CD4-positive, CD25-positive, alpha-beta regulatory T cell (primary cell): ENCODE measurements at regions not wholly inside any gene's neighbourhood (a gene's known extent, or its start where the extent isn't known, plus 50 kb on each side); places are given as distances from the start of the nearest gene placed in this dataset.
A peak's percentile ranks its signal among the peaks of the same experiment; 100 is the strongest.
"Not testable (repeated sequence)": the region's sequence is repeated elsewhere in the genome, so short reads cannot be mapped to it uniquely, and the experiment has no call there.

Experiments
- ATAC-seq, 2 donors: fragments of 150-1000 bp; cut with Tn5 transposase; one replicate each; pipeline ENCODE4 v1.10.0; 2021; ENCODE audit warnings: low read depth in 2 of 2, moderate number of reproducible peaks in 2 of 2, moderate library complexity in 1 of 2
- DNase-seq, 3 donors: peaks; one replicate each; pipeline versions ENCODE4 v3.0.0 to v3.0.0-alpha.2; 2012 to 2022; ENCODE audit warnings: mixed read lengths in 1 of 3
- H3K27ac ChIP-seq: one replicate; pipeline ENCODE4 v1.7.0; 2013; ENCODE audit warnings: mild to moderate bottlenecking, low read length; ENCODE audit not compliant: insufficient read depth, poor library complexity, severe bottlenecking
- H3K27me3 ChIP-seq: one replicate; pipeline ENCODE4 v1.7.0; 2013; ENCODE audit warnings: low read length; ENCODE audit not compliant: control insufficient read depth, insufficient read depth
- H3K36me3 ChIP-seq: one replicate; pipeline ENCODE4 v1.7.0; 2013; ENCODE audit warnings: mild to moderate bottlenecking, low read length, moderate library complexity; ENCODE audit not compliant: control insufficient read depth, insufficient read depth
- H3K4me1 ChIP-seq: 2 replicates; pipeline ENCODE4 v1.7.0; 2013; ENCODE audit warnings: mild to moderate bottlenecking, low read length; ENCODE audit not compliant: insufficient read depth, control insufficient read depth, poor library complexity, severe bottlenecking
- H3K4me3 ChIP-seq: one replicate; pipeline ENCODE4 v1.7.0; 2013; ENCODE audit warnings: low read depth, mild to moderate bottlenecking, low read length, moderate library complexity
- H3K9me3 ChIP-seq, 2 experiments: 1 replicate in 1 of 2; 2 replicates in 1 of 2; pipeline ENCODE4 v1.7.0; 2013; ENCODE audit warnings: low read length in 2 of 2, mild to moderate bottlenecking in 1 of 2, moderate library complexity in 1 of 2; ENCODE audit not compliant: control insufficient read depth in 2 of 2
- H3K27ac Mint-ChIP-seq, 3 donors: one replicate each; pipeline ENCODE4 v1.8.0; 2020 to 2022; ENCODE audit warnings: mild to moderate bottlenecking in 3 of 3, mixed read lengths in 3 of 3, moderate library complexity in 2 of 3
- H3K27me3 Mint-ChIP-seq: one replicate; pipeline ENCODE4 v1.8.0; 2022; ENCODE audit warnings: mild to moderate bottlenecking, mixed read lengths
- H3K36me3 Mint-ChIP-seq: one replicate; pipeline ENCODE4 v1.8.0; 2020; ENCODE audit warnings: mixed read lengths
- H3K4me1 Mint-ChIP-seq, 4 donors: one replicate each; pipeline ENCODE4 v1.8.0; 2020 to 2022; ENCODE audit warnings: mixed read lengths in 4 of 4, mild to moderate bottlenecking in 1 of 4
- H3K4me3 Mint-ChIP-seq, 4 donors: one replicate each; pipeline ENCODE4 v1.8.0; 2020 to 2022; ENCODE audit warnings: mild to moderate bottlenecking in 4 of 4, mixed read lengths in 4 of 4, moderate library complexity in 3 of 4
- H3K9me3 Mint-ChIP-seq, 7 donors: one replicate each; pipeline ENCODE4 v1.8.0; 2020 to 2022; ENCODE audit warnings: mixed read lengths in 7 of 7, mild to moderate bottlenecking in 3 of 7, moderate library complexity in 2 of 7

GRCh38 chr3:198112031-198112430 is 152.0 kb downstream of the LMLN start:
- H3K27ac Mint-ChIP-seq: no peak overlapping the region

GRCh38 chr3:198113206-198114053 is 153.4 kb downstream of the LMLN start:
- no peaks in the 10 kb centered on the region for H3K36me3 ChIP-seq
- H3K27me3 ChIP-seq: peaks cover 31% of the 10 kb centered on the region
- H3K27me3 Mint-ChIP-seq: peaks cover 61% of the 10 kb centered on the region
- H3K27ac ChIP-seq: no peak overlapping the region
- ATAC-seq: no peak
- peak in 1 of 3 donors; percentile 14 for DNase-seq
- H3K36me3 Mint-ChIP-seq: peaks cover 6% of the 10 kb centered on the region
- no peak overlapping the region for H3K4me3 ChIP-seq
- peaks cover 9 to 13% of the 10 kb centered on the region in 2 experiments for H3K9me3 ChIP-seq
- H3K4me3 Mint-ChIP-seq: peak overlapping the region in 1 of 4 donors; percentile 49
- H3K4me1 ChIP-seq: peaks cover 5% of the 10 kb centered on the region
- peaks cover 0 to 9% (median 3%) of the 10 kb centered on the region in 4 donors for H3K4me1 Mint-ChIP-seq
- H3K27ac Mint-ChIP-seq: peak overlapping the region in 1 of 3 donors; percentile 5
- peaks cover 0 to 29% (median 5%) of the 10 kb centered on the region in 7 donors for H3K9me3 Mint-ChIP-seq

More at GRCh38 chr3:198112031-198112430, 152.0 kb downstream of the LMLN start:
- H3K4me3 ChIP-seq: no peak overlapping the region
- peaks cover 5% of the 10 kb centered on the region for H3K4me1 ChIP-seq
- H3K36me3 ChIP-seq: no peaks in the 10 kb centered on the region
- H3K9me3 ChIP-seq: peaks cover 9 to 13% of the 10 kb centered on the region in 2 experiments
- Mint-ChIP-seq H3K27me3 (peaks cover 57% of the 10 kb centered on the region), H3K36me3 (peaks cover 6% of the 10 kb centered on the region), H3K9me3 (peaks cover 0 to 35% (median 5%) of the 10 kb centered on the region in 7 donors), H3K4me1 (peaks cover 0 to 14% (median 3%) of the 10 kb centered on the region in 4 donors), H3K4me3 (no peak overlapping the region)
- peaks cover 31% of the 10 kb centered on the region for H3K27me3 ChIP-seq
- ATAC-seq (no peak), DNase-seq (no peak)
- no peak overlapping the region for H3K27ac ChIP-seq

GRCh38 chr3:198114516-198114915 is 154.5 kb downstream of the LMLN start:
- peaks cover 9 to 13% of the 10 kb centered on the region in 2 experiments for H3K9me3 ChIP-seq
- not testable (repeated sequence) for H3K36me3 ChIP-seq, H3K27ac Mint-ChIP-seq, H3K4me1 ChIP-seq, H3K4me3 ChIP-seq, ATAC-seq, H3K36me3 Mint-ChIP-seq, H3K4me1 Mint-ChIP-seq, DNase-seq, H3K27ac ChIP-seq
- peaks cover 66% of the 10 kb centered on the region for H3K27me3 Mint-ChIP-seq
- H3K27me3 ChIP-seq: peaks cover 31% of the 10 kb centered on the region
- peak overlapping the region in 1 of 4 donors; percentile 19 for H3K4me3 Mint-ChIP-seq
- peaks cover 0 to 29% (median 6%) of the 10 kb centered on the region in 7 donors for H3K9me3 Mint-ChIP-seq

- not testable (repeated sequence) for ATAC-seq, H3K4me1 ChIP-seq, H3K27ac Mint-ChIP-seq, H3K36me3 Mint-ChIP-seq, H3K27ac ChIP-seq, H3K36me3 ChIP-seq, H3K9me3 ChIP-seq, H3K9me3 Mint-ChIP-seq, H3K4me3 ChIP-seq, H3K4me3 Mint-ChIP-seq, H3K27me3 ChIP-seq, H3K4me1 Mint-ChIP-seq, DNase-seq
- peaks cover 12% of the 10 kb centered on the region for H3K27me3 Mint-ChIP-seq
Observed at GRCh38 chr3:198122184-198122583, 162.2 kb downstream of the LMLN start.

- peaks cover 11% of the 10 kb centered on the region for H3K27me3 Mint-ChIP-seq
- H3K27ac Mint-ChIP-seq, H3K4me1 ChIP-seq: not testable (repeated sequence)
Observed at GRCh38 chr3:198137038-198137835, 177.2 kb downstream of the LMLN start.

GRCh38 chr3:198138205-198138604 is 178.2 kb downstream of the LMLN start:
- H3K9me3 ChIP-seq, H3K36me3 ChIP-seq, H3K4me3 Mint-ChIP-seq, H3K4me1 ChIP-seq, H3K27me3 ChIP-seq, H3K4me3 ChIP-seq, H3K27ac ChIP-seq, ATAC-seq, H3K27me3 Mint-ChIP-seq, H3K36me3 Mint-ChIP-seq, DNase-seq, H3K27ac Mint-ChIP-seq, H3K4me1 Mint-ChIP-seq, H3K9me3 Mint-ChIP-seq: not testable (repeated sequence)

More at GRCh38 chr3:198137038-198137835, 177.2 kb downstream of the LMLN start:
- DNase-seq, H3K27me3 ChIP-seq, H3K4me1 Mint-ChIP-seq, H3K27ac ChIP-seq, H3K4me3 Mint-ChIP-seq, H3K9me3 Mint-ChIP-seq, H3K4me3 ChIP-seq, H3K36me3 Mint-ChIP-seq, H3K9me3 ChIP-seq, H3K36me3 ChIP-seq, ATAC-seq: not testable (repeated sequence)

- H3K4me1 Mint-ChIP-seq, DNase-seq: not testable (repeated sequence)
Observed at GRCh38 chr3:198139037-198139436, 179.0 kb downstream of the LMLN start.

More at GRCh38 chr3:198139037-198139436, 179.0 kb downstream of the LMLN start:
- H3K27me3 Mint-ChIP-seq, H3K27me3 ChIP-seq, H3K9me3 ChIP-seq, H3K9me3 Mint-ChIP-seq, H3K4me1 ChIP-seq, H3K4me3 Mint-ChIP-seq, H3K27ac ChIP-seq, H3K36me3 ChIP-seq, H3K27ac Mint-ChIP-seq, ATAC-seq, H3K4me3 ChIP-seq, H3K36me3 Mint-ChIP-seq: not testable (repeated sequence)
